Skeletal muscle cell (primary cell): ENCODE measurements at regions not wholly inside any gene's neighbourhood (a gene's known extent, or its start where the extent isn't known, plus 50 kb on each side); places are given as distances from the start of the nearest gene placed in this dataset.
"Not testable (repeated sequence)": the region's sequence is repeated elsewhere in the genome, so short reads cannot be mapped to it uniquely, and the experiment has no call there.

Experiments used
- DNase-seq: peaks from one replicate; pipeline ENCODE4 v3.0.0-alpha.2; 2010; ENCODE audit warnings: low read depth
- H3K4me3 ChIP-seq: 2 replicates; pipeline ENCODE4 v1.5.1; 2011; ENCODE audit warnings: low read depth, mild to moderate bottlenecking, control low read depth, low read length, moderate library complexity

GRCh38 chr21:33121715-33122475 lies 52.0 kb downstream of the OLIG1 start:
- no peak for DNase-seq
- no peak overlapping the region for H3K4me3 ChIP-seq

DNA sequence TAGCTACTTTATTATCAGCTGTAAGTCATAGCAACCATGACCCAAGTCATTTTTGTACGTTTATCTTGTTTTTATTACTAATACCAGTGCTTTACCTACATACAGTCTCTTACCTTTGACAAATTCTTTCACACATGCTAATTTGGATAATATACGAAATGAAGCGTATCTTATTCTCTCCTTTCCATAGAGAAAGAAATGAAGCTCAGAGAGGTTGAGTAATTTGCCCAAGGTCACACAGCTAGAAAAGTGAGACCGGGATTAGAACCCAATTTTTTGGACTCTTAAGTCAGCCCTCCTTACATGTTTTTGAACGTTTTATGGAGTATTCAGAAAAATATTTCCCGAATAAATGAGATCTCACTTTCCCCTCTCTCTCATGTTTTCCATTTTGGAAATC lies 52.6 kb downstream of the OLIG1 start:
- DNase-seq, result no peak
- H3K4me3 ChIP-seq, result no peak overlapping the region

DNA sequence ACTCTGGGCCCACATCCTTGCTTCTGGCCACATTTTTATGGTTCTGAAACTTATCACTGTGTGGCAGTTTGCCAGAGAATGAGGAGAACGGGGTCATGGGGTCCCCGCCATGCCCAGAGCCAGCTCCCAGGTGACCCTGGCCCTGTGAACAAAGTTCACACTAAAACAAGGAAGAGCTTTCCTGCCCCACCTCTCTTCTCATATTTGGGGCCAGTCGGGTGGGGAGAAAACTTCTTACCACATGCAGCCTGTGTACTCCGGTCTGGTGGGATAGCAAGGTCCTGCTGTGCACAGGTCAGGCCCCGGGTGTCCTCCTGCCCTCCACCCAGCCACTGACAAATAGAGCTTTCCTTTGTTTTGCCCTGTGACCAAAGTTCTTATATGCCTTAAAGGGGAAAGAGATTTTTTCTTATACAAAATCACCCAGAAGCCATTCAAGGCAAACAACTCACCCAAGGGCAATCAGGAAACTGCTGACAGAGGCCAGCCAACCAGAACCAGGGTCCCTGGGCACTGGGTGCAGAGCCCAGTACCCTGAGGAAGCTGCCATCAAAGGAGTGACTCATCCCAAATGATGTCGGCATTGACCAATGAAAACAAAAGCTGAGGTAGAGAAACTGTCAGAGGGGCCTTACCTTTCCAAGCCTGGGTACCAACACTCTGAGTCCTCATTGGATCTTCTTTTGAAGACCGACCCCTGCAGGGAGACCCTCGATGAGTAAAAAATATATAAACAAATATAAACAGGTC lies 53.6 kb downstream of the OLIG1 start:
- DNase-seq, result no peak

DNA sequence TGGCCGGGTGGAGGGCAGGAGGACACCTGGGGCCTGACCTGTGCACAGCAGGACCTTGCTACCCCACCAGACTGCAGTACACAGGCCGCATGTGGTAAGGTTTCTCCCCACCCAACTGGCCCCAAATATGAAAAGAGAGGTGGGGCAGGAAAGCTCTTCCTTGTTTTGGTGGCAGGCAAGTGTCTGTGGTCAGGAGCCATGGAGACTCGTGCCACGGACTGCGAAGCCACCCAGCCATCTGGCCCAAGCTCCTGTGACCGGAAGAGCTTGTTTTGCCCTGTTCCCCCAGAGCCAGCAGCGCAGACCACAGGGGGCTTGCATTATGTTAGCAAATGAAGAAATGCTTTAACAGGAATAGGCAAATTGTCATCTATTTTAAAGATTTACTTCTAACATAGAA lies 54.9 kb downstream of the OLIG1 start:
- DNase-seq, result no peak
- no peak overlapping the region for H3K4me3 ChIP-seq

More for the DNA sequence above, 53.6 kb downstream of the OLIG1 start:
- no peak overlapping the region for H3K4me3 ChIP-seq

- no peak for DNase-seq
- H3K4me3 ChIP-seq, result no peak overlapping the region
These were observed 55.9 kb downstream of the OLIG1 start for GRCh38 chr21:33125680-33126375.

- no peak for DNase-seq
These were observed 56.6 kb downstream of the OLIG1 start for GRCh38 chr21:33126569-33126968.

GRCh38 chr21:33127154-33127867 lies 57.4 kb downstream of the OLIG1 start:
- DNase-seq, result peak; percentile 24

More at GRCh38 chr21:33126569-33126968, 56.6 kb downstream of the OLIG1 start:
- H3K4me3 ChIP-seq, result no peak overlapping the region

DNA sequence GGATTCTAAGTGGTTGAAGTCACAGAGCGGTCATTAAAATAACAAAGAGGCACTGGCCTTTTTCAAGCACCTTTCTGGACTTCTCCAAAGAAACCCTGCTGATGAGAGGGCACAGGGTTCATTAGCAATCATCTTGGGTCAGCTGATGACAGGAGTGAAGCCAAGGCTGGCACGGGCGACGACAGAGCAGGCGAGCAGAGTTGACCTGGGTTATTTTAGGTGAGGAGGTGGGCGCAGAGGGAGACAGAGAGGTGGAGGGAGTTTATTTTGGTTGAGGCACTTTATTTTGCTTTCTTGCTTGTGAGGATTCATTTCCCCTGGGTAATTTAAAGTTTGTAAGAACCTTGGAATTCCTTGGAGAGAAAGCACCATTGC lies 57.9 kb downstream of the OLIG1 start:
- H3K4me3 ChIP-seq, result no peak overlapping the region
- no peak for DNase-seq

More at GRCh38 chr21:33127154-33127867, 57.4 kb downstream of the OLIG1 start:
- H3K4me3 ChIP-seq, result peak overlapping the region; percentile 45

DNA sequence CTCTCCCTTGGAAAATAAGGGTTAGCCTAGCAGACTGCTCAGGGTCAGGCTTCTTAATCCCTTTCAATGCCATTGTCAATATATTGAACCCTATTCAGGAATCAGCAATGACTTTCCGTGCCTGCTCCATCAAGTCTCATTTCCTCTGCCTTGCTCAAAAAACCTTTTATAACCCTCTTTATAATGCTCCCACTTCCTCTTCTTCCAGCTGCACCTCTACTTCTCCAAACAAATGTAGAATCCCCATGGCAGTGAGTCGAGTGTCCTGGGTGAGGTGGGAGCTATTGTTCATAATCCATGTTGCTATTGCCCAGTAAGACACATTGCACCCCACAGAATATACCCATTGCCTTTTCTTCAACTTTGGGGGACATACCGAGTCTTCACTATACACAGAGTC lies 58.6 kb downstream of the OLIG1 start:
- no peak overlapping the region for H3K4me3 ChIP-seq
- DNase-seq, result no peak

- no peak for DNase-seq
These were observed 62.1 kb downstream of the OLIG1 start for GRCh38 chr21:33132054-33132453.

DNA sequence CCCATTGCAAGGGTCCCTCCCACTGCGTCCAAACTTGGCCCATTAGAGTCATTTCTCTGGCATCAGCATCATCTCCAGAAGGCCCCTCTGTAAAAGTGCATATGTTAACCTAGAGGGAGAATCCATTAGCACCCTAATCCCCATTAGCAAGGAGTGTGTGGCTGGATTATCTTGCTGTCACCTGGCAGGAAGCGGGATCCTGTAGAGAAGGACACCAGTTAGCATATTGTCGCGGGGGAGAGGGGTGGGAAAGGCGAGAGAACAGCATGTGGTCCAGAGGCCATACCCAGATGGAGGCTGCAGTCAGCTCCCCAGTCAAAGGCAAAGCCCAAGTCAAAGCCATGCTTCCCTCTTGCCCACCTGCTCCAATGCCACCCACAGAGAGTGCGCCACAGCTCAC lies 64.0 kb downstream of the OLIG1 start:
- no peak for DNase-seq
- H3K4me3 ChIP-seq, result no peak overlapping the region

More at GRCh38 chr21:33132054-33132453, 62.1 kb downstream of the OLIG1 start:
- H3K4me3 ChIP-seq, result no peak overlapping the region

DNA sequence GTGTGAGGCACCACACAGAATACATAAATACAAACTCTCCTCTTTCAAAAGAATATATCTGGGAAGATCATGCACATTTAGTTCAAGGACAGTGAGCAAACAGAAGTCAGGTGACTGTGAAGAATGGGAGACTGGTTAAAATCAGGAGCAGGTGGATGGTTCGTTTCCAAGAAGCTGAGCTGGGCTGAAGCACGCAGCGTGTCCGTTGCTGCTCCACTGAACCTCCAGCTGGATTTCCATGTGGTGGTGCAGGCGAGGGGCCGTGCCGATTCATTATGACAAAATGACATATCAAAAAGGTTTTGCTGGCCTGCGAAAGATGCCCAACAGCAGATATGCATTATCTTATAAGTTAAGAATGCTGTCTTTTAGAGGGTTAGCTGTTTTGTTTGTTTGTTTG lies 66.0 kb downstream of the OLIG1 start:
- no peak overlapping the region for H3K4me3 ChIP-seq
- DNase-seq, result no peak

GRCh38 chr21:33136847-33137502 lies 67.0 kb downstream of the OLIG1 start:
- DNase-seq, result no peak
- H3K4me3 ChIP-seq, result no peak overlapping the region

DNA sequence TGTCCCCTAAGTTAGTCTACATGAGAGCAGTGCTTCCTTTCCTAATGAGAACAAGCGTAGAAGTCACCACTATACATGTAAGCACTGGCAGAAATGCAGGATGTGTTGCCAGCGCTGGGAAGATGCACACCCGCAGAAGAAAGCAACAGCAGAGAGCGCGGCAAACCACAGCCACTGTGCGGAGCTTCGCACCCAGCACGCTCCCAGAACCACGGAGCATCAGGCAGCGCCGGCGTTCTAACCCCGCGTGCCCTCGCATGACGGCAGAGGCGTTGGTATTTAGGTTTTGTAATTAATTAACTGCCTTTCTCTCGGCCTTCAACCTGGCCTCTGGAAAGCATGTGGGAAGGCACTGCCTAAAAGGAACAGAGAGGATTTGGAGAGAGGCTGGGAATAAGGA lies 69.1 kb downstream of the OLIG1 start:
- H3K4me3 ChIP-seq, result no peak overlapping the region
- DNase-seq, result no peak

DNA sequence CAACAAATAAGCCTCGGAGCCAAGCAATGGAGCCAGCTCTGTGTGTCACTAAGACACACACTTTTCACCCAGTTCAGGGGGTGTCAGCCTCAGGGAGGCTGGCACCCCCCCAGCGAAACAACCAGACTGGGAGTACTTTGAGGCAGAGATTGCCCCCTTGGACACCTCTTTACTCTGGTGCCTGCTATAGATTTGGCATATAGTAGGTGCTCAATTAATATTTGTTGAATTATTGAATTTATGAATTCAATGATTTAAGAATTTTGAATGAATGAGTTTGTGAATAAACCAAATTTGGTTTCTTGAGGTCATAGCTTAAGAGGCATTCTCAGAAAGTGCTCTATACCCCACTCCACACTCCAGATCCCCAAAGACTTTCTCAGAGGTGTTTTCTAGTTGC lies 70.3 kb downstream of the OLIG1 start:
- H3K4me3 ChIP-seq, result no peak overlapping the region
- DNase-seq, result no peak

- DNase-seq, result no peak
- no peak overlapping the region for H3K4me3 ChIP-seq
These were observed 76.5 kb downstream of the OLIG1 start for GRCh38 chr21:33146467-33146866.

GRCh38 chr21:33149181-33149580 lies 79.2 kb downstream of the OLIG1 start:
- no peak for DNase-seq
- no peak overlapping the region for H3K4me3 ChIP-seq

GRCh38 chr21:33150968-33151367 lies 78.8 kb upstream of the IFNAR2 start:
- not testable (repeated sequence) for H3K4me3 ChIP-seq, DNase-seq
